IMR-90 (cell line): ENCODE measurements at regions not wholly inside any gene's neighbourhood (a gene's known extent, or its start where the extent isn't known, plus 50 kb on each side); places are given as distances from the start of the nearest gene placed in this dataset.

ENCODE experiments used
- ATAC-seq: fragments of 200-7000 bp; cut with Tn5 transposase; 2 replicates; pipeline ENCODE4 v1.9.1; 2020; ENCODE audit warnings: low read depth, mild to moderate bottlenecking, moderate library complexity
- BruUV-seq: library from RNA; stranded (reverse); fragments of 400-500 nt; replicated peaks from 2 replicates; lab custom pipeline; 2021; lab: Mats Ljungman, UMichigan
- CTCF ChIA-PET: fragments of 300-600 bp; formaldehyde crosslinking; extraction: SDS; loops from one replicate; lab custom pipeline; 2021; ENCODE audit warnings: antibody characterized with exemption; lab: Yijun Ruan, JAX
- POLR2A ChIA-PET: fragments of 300-600 bp; sonication (Branson Sonifier 250); formaldehyde crosslinking; loops from one replicate; lab custom pipeline; 2022; ENCODE audit warnings: antibody characterized with exemption; ENCODE audit not compliant: unreplicated experiment; lab: Charles Lee
- DNase-seq: peaks from one replicate; pipeline ENCODE4 v3.0.0; 2013
- H2AFZ ChIP-seq: replicated peaks from 2 replicates; pipeline ENCODE3; 2013; ENCODE audit warnings: low read length, mild to moderate bottlenecking; ENCODE audit not compliant: poor library complexity
- H2AK5ac ChIP-seq: 2 replicates; pipeline ENCODE4 v1.6.1; 2013; ENCODE audit warnings: low read depth, low read length, inconsistent platforms
- H2AK9ac ChIP-seq: replicated peaks from 2 replicates; pipeline ENCODE3; 2013; ENCODE audit warnings: mild to moderate bottlenecking, low read depth, low read length, moderate library complexity; ENCODE audit not compliant: poor library complexity
- H2BK120ac ChIP-seq: 2 replicates; pipeline ENCODE4 v1.6.1; 2013; ENCODE audit warnings: low read depth, low read length, inconsistent platforms
- H2BK15ac ChIP-seq: 3 replicates; pipeline ENCODE4 v1.6.1; 2013; ENCODE audit warnings: low read depth, low read length, inconsistent platforms
- H2BK20ac ChIP-seq: 2 replicates; pipeline ENCODE4 v1.6.1; 2013; ENCODE audit warnings: low read depth, mild to moderate bottlenecking, inconsistent platforms, low read length, moderate library complexity
- H2BK5ac ChIP-seq: 2 replicates; pipeline ENCODE4 v1.6.1; 2013; ENCODE audit warnings: mild to moderate bottlenecking, low read depth, low read length, inconsistent platforms; ENCODE audit not compliant: poor library complexity, severe bottlenecking
- H3K14ac ChIP-seq: replicated peaks from 2 replicates; pipeline ENCODE4 v1.6.1; 2013; ENCODE audit warnings: low read depth, low read length, inconsistent platforms
- H3K18ac ChIP-seq: 2 replicates; pipeline ENCODE4 v1.6.1; 2013; ENCODE audit warnings: low read depth, low read length, control low read depth
- H3K23ac ChIP-seq: 2 replicates; pipeline ENCODE4 v1.6.1; 2013; ENCODE audit warnings: low read depth, low read length, inconsistent platforms
- H3K27ac ChIP-seq: 2 replicates; pipeline ENCODE4 v1.5.1; 2013; ENCODE audit warnings: mild to moderate bottlenecking, control low read depth, low read length; ENCODE audit not compliant: insufficient read depth
- H3K27me3 ChIP-seq: 2 replicates; pipeline ENCODE4 v1.6.1; 2013; ENCODE audit warnings: low read length; ENCODE audit not compliant: control insufficient read depth, insufficient read depth
- H3K36me3 ChIP-seq: 2 replicates; pipeline ENCODE4 v1.6.1; 2013; ENCODE audit warnings: low read length, mixed read lengths; ENCODE audit not compliant: control insufficient read depth, insufficient read depth
- H3K4ac ChIP-seq: 2 replicates; pipeline ENCODE4 v1.6.1; 2013; ENCODE audit warnings: low read depth, low read length, inconsistent platforms
- H3K4me1 ChIP-seq: 2 replicates; pipeline ENCODE4 v1.6.1; 2013; ENCODE audit warnings: low read length, mixed read lengths; ENCODE audit not compliant: control insufficient read depth, insufficient read depth
- H3K4me2 ChIP-seq: 2 replicates; pipeline ENCODE4 v1.6.1; 2013; ENCODE audit warnings: low read depth, mild to moderate bottlenecking, control low read depth, low read length, moderate library complexity
- H3K4me3 ChIP-seq: 2 replicates; pipeline ENCODE4 v1.5.1; 2013; ENCODE audit warnings: low read depth, mild to moderate bottlenecking, control low read depth, low read length, moderate library complexity; ENCODE audit not compliant: insufficient read depth
- H3K56ac ChIP-seq: 2 replicates; pipeline ENCODE4 v1.6.1; 2013; ENCODE audit warnings: low read length, inconsistent platforms; ENCODE audit not compliant: insufficient read depth; ENCODE audit errors: extremely low read depth
- H3K79me1 ChIP-seq, 2 experiments: 2 replicates each; pipeline ENCODE4 v1.6.1; 2013; ENCODE audit warnings: low read length in 2 of 2, inconsistent platforms in 1 of 2, low read depth in 1 of 2
- H3K9ac ChIP-seq: 2 replicates; pipeline ENCODE4 v1.6.1; 2013; ENCODE audit warnings: low read depth, low read length, control low read depth
- H3K9me1 ChIP-seq: 2 replicates; pipeline ENCODE4 v1.6.1; 2013; ENCODE audit warnings: low read length, inconsistent platforms; ENCODE audit not compliant: insufficient read depth
- H3K9me3 ChIP-seq: 2 replicates; pipeline ENCODE4 v1.6.1; 2013; ENCODE audit warnings: low read length; ENCODE audit not compliant: control insufficient read depth, insufficient read depth
- H4K20me1 ChIP-seq: 2 replicates; pipeline ENCODE4 v1.6.1; 2013; ENCODE audit warnings: low read length, inconsistent platforms; ENCODE audit not compliant: insufficient read depth
- H4K5ac ChIP-seq: 2 replicates; pipeline ENCODE4 v1.6.1; 2013; ENCODE audit warnings: mild to moderate bottlenecking, low read depth, low read length, control low read depth
- H4K8ac ChIP-seq, 2 experiments: 2 replicates each; pipeline ENCODE4 v1.6.1; 2013; ENCODE audit warnings: low read depth in 2 of 2, low read length in 2 of 2, control low read depth in 1 of 2, inconsistent platforms in 1 of 2
- H4K91ac ChIP-seq: 2 replicates; pipeline ENCODE4 v1.6.1; 2013; ENCODE audit warnings: low read depth, low read length, inconsistent platforms; ENCODE audit not compliant: insufficient read depth
- BHLHE40 ChIP-seq: fragments of 150-350 bp; IDR thresholded peaks from 2 replicates; pipeline ENCODE4 v1.6.1; 2016; ENCODE audit warnings: mild to moderate bottlenecking, low read depth, low read length
- CEBPB ChIP-seq: IDR thresholded peaks from 2 replicates; pipeline ENCODE4 v1.6.1; 2012; ENCODE audit warnings: low read depth, low read length, improper control_type of control experiment
- CHD1 ChIP-seq: IDR thresholded peaks from 2 replicates; pipeline ENCODE4 v1.6.1; 2012; ENCODE audit warnings: low read depth, low read length, improper control_type of control experiment
- FOS ChIP-seq: fragments of 150-350 bp; IDR thresholded peaks from 2 replicates; pipeline ENCODE4 v1.6.1; 2016; ENCODE audit warnings: low read depth, low read length
- MAFK ChIP-seq: IDR thresholded peaks from 2 replicates; pipeline ENCODE4 v1.6.1; 2012; ENCODE audit warnings: low read depth, low read length, improper control_type of control experiment
- MAZ ChIP-seq: IDR thresholded peaks from 2 replicates; pipeline ENCODE4 v1.6.1; 2012; ENCODE audit warnings: low read depth, mild to moderate bottlenecking, low read length, improper control_type of control experiment, moderate library complexity, borderline replicate concordance
- MXI1 ChIP-seq: IDR thresholded peaks from 2 replicates; pipeline ENCODE4 v1.6.1; 2012; ENCODE audit warnings: low read depth, mild to moderate bottlenecking, low read length, moderate library complexity, borderline replicate concordance
- NFE2L2 ChIP-seq: fragments of 150-350 bp; IDR thresholded peaks from 2 replicates; pipeline ENCODE4 v1.6.1; 2016; ENCODE audit warnings: low read depth, mild to moderate bottlenecking, low read length
- POLR2A ChIP-seq: IDR thresholded peaks from 2 replicates; pipeline ENCODE4 v1.6.1; 2012; ENCODE audit warnings: mild to moderate bottlenecking, low read depth, low read length
- RAD21 ChIP-seq: IDR thresholded peaks from 2 replicates; pipeline ENCODE4 v1.6.1; 2012; ENCODE audit warnings: low read length, improper control_type of control experiment
- RCOR1 ChIP-seq: IDR thresholded peaks from 2 replicates; pipeline ENCODE4 v1.6.1; 2012; ENCODE audit warnings: mild to moderate bottlenecking, low read length, improper control_type of control experiment; ENCODE audit not compliant: insufficient replicate concordance
- RFX5 ChIP-seq: IDR thresholded peaks from 2 replicates; pipeline ENCODE4 v1.8.0; 2012; ENCODE audit warnings: low read depth, mild to moderate bottlenecking, low read length, moderate library complexity
- SMC3 ChIP-seq: fragments of 150-350 bp; IDR thresholded peaks from 2 replicates; pipeline ENCODE4 v1.6.1; 2016; ENCODE audit warnings: low read depth, mild to moderate bottlenecking, antibody characterized with exemption, low read length, moderate library complexity
- WGBS, 2 experiments: methylation state at CpG; one replicate each; pipeline versions ENCODE4 v1.1.5 to v1.1.7; 2013; ENCODE audit warnings: missing lambda C conversion rate in 2 of 2; ENCODE audit not compliant: insufficient read length in 1 of 2; ENCODE audit errors: extremely low coverage in 2 of 2; 5-methylcytosine and 5-hydroxymethylcytosine counted together
- dilution Hi-C: fragments of 300-500 bp; cut with HindIII; formaldehyde crosslinking; loops from one replicate; pipeline ENCODE4 v1.14.3; 2018; ENCODE audit warnings: low sequenced_read_pairs; ENCODE audit not compliant: unreplicated experiment
- in situ Hi-C: fragments of 300-500 bp; cut with MboI; formaldehyde crosslinking; loops from 3 replicates; pipeline ENCODE4 v1.14.3; 2019; ENCODE audit warnings: low sequenced_read_pairs, inconsistent platforms, mixed read lengths
- intact Hi-C: fragments of 100-400 bp; cut with micrococcal nuclease; formaldehyde crosslinking; loops from 2 replicates; pipeline ENCODE4 v1.10.0; 2022
- TF ChIP-seq, protein P1 (sequence below): fragments of 150-350 bp; IDR thresholded peaks from 2 replicates; pipeline ENCODE4 v1.6.1; 2016; ENCODE audit warnings: low read depth, mild to moderate bottlenecking, low read length, moderate library complexity, borderline replicate concordance
- TF ChIP-seq, protein P2 (sequence below): fragments of 150-350 bp; IDR thresholded peaks from 2 replicates; pipeline ENCODE4 v1.6.1; 2017; ENCODE audit warnings: mild to moderate bottlenecking, antibody characterized with exemption, low read length, low read depth
- TF ChIP-seq, protein P3 (sequence below): conservative IDR thresholded peaks from 2 replicates; pipeline ENCODE4 v1.5.1; 2012; ENCODE audit warnings: mild to moderate bottlenecking, low read depth, low read length, improper control_type of control experiment

DNA sequence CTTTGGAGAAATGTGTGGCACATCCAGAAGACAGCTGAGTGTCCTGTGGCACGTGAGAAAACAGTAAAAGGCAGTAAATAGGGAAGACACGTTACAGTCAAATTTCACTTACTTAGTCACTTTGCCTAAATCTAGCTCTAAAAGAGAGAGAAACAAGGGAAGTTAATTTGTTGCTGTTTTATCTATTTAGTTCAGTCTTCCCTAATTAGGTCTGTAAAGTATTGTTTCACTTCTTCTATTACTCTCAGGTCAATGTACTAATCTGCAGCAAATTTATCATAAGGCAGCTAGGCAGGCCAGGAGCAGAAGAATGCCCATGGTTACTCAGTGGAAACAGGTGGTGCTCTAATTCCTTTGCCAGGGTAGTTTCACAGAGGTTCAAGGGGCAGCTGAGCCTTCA lies 124.3 kb upstream of the CNR1 start:
- Histone ChIP-seq H2BK5ac (no peak overlapping the region), H2BK120ac (no peak overlapping the region), H3K56ac (no peak overlapping the region), H3K4ac (no peak overlapping the region), H4K91ac (no peak overlapping the region), H3K9me1 (no peaks in the 10 kb centered on the region), H2BK20ac (no peak overlapping the region), H4K20me1 (no peaks in the 10 kb centered on the region), H3K27me3 (no peaks in the 10 kb centered on the region), H2BK15ac (no peak overlapping the region), H2AFZ (no peak overlapping the region), H3K79me1 (no peaks in the 10 kb centered on the region), H2AK5ac (no peak overlapping the region), H4K8ac (no peak overlapping the region), H4K5ac (no peak overlapping the region), H3K4me3 (no peak overlapping the region), H3K9me3 (peaks cover 3% of the 10 kb centered on the region; the same call in 1 of the 2 replicates), H3K14ac (no peak overlapping the region), H3K18ac (no peak overlapping the region), H3K4me2 (no peak overlapping the region), H2AK9ac (no peak overlapping the region), H3K23ac (no peak overlapping the region), H3K36me3 (no peaks in the 10 kb centered on the region), H3K4me1 (no peaks in the 10 kb centered on the region), H3K27ac (no peak overlapping the region), H3K9ac (no peak overlapping the region)
- WGBS, 2 experiments, result no CpG with 5 or more reads among the region's 2 CpGs
- intact Hi-C loops, result no loop called here
- dilution Hi-C loops, result no loop called here
- BruUV-seq, result no TSS peak
- no peak for TF ChIP-seq CEBPB
- no peak for TF ChIP-seq MXI1
- TF ChIP-seq RCOR1, result no peak
- TF ChIP-seq MAZ, result no peak
- TF ChIP-seq NFE2L2, result no peak
- no peak for TF ChIP-seq CHD1
- TF ChIP-seq, protein P1, sequence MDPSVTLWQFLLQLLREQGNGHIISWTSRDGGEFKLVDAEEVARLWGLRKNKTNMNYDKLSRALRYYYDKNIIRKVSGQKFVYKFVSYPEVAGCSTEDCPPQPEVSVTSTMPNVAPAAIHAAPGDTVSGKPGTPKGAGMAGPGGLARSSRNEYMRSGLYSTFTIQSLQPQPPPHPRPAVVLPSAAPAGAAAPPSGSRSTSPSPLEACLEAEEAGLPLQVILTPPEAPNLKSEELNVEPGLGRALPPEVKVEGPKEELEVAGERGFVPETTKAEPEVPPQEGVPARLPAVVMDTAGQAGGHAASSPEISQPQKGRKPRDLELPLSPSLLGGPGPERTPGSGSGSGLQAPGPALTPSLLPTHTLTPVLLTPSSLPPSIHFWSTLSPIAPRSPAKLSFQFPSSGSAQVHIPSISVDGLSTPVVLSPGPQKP, result no peak
- TF ChIP-seq RFX5, result no peak
- no peak for TF ChIP-seq FOS
- TF ChIP-seq POLR2A, result no peak
- no peak for TF ChIP-seq BHLHE40
- TF ChIP-seq, protein P2, sequence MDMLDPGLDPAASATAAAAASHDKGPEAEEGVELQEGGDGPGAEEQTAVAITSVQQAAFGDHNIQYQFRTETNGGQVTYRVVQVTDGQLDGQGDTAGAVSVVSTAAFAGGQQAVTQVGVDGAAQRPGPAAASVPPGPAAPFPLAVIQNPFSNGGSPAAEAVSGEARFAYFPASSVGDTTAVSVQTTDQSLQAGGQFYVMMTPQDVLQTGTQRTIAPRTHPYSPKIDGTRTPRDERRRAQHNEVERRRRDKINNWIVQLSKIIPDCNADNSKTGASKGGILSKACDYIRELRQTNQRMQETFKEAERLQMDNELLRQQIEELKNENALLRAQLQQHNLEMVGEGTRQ, result no peak
- TF ChIP-seq, protein P3, sequence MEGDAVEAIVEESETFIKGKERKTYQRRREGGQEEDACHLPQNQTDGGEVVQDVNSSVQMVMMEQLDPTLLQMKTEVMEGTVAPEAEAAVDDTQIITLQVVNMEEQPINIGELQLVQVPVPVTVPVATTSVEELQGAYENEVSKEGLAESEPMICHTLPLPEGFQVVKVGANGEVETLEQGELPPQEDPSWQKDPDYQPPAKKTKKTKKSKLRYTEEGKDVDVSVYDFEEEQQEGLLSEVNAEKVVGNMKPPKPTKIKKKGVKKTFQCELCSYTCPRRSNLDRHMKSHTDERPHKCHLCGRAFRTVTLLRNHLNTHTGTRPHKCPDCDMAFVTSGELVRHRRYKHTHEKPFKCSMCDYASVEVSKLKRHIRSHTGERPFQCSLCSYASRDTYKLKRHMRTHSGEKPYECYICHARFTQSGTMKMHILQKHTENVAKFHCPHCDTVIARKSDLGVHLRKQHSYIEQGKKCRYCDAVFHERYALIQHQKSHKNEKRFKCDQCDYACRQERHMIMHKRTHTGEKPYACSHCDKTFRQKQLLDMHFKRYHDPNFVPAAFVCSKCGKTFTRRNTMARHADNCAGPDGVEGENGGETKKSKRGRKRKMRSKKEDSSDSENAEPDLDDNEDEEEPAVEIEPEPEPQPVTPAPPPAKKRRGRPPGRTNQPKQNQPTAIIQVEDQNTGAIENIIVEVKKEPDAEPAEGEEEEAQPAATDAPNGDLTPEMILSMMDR, result no peak
- TF ChIP-seq MAFK, result no peak
- TF ChIP-seq SMC3, result no peak
- TF ChIP-seq RAD21, result no peak
- ChIA-PET POLR2A (no interaction called here), CTCF (no interaction called here)
- ATAC-seq (no peak), DNase-seq (no peak)
- in situ Hi-C loops, result no loop called here
